GM23338 (cell line): ENCODE measurements at regions not wholly inside any gene's neighbourhood (a gene's known extent, or its start where the extent isn't known, plus 50 kb on each side); places are given as distances from the start of the nearest gene placed in this dataset.

Experiments
- CREB1 ChIP-seq: fragments of 250-450 bp; sonication (Bioruptor Pico); IDR thresholded peaks from 2 replicates; pipeline ENCODE4 v1.5.0; 2020; ENCODE audit warnings: low read depth, mild to moderate bottlenecking, moderate library complexity
- EZH2 ChIP-seq: fragments of 200-600 bp; sonication (generic); IDR thresholded peaks from one replicate; pipeline ENCODE4 v1.8.0; 2017; ENCODE audit warnings: antibody characterized with exemption, mild to moderate bottlenecking, low read depth; ENCODE audit not compliant: unreplicated experiment
- EZH2phosphoT487 ChIP-seq: fragments of 200-600 bp; sonication (generic); IDR thresholded peaks from one replicate; pipeline ENCODE4 v1.8.1; 2018; ENCODE audit warnings: antibody characterized with exemption; ENCODE audit not compliant: unreplicated experiment
- JUNB ChIP-seq: IDR thresholded peaks from one replicate; pipeline ENCODE4 v1.6.1; 2016; ENCODE audit warnings: antibody characterized with exemption; ENCODE audit not compliant: unreplicated experiment
- POLR2AphosphoS5 ChIP-seq: IDR thresholded peaks from 2 replicates; pipeline ENCODE4 v1.6.1; 2016; ENCODE audit warnings: antibody characterized with exemption, low read depth
- STAT1 ChIP-seq: IDR thresholded peaks from one replicate; pipeline ENCODE4 v1.6.1; 2016; ENCODE audit warnings: antibody characterized with exemption; ENCODE audit not compliant: unreplicated experiment
- TF ChIP-seq, protein P1 (sequence below): IDR thresholded peaks from one replicate; pipeline ENCODE4 v1.6.1; 2018; ENCODE audit warnings: antibody characterized with exemption; ENCODE audit not compliant: unreplicated experiment
- TF ChIP-seq, protein P2 (sequence below), 2 experiments: fragments of 200-600 bp in 1 of 2; sonication (generic) in 1 of 2; conservative IDR thresholded peaks; 2 replicates each; pipeline versions ENCODE4 v1.5.1 to v1.6.1; 2016 to 2017; ENCODE audit warnings: antibody characterized with exemption in 2 of 2, low read depth in 2 of 2, mild to moderate bottlenecking in 2 of 2, moderate library complexity in 1 of 2

DNA sequence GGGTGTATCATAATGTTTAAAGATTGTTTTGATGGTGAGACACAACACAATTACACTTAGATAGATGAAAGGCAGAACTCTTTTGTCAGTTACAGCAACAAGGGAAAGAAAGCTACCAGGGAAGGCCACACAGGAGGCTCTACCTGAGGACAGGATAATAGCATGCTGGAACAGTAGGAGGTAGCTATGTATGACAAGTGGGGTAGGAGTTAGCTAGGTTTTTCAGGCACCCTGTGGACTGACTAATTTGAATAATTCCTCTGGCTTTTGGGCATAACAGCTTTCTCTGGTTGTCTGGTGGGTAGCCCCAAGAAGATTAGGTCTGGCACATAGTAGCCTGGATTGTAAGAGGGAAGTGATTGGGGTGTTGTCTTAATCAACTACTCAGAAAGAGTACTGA is 475.4 kb upstream of the CHORDC1 start:
- TF ChIP-seq EZH2phosphoT487: no peak
- TF ChIP-seq, protein P1, sequence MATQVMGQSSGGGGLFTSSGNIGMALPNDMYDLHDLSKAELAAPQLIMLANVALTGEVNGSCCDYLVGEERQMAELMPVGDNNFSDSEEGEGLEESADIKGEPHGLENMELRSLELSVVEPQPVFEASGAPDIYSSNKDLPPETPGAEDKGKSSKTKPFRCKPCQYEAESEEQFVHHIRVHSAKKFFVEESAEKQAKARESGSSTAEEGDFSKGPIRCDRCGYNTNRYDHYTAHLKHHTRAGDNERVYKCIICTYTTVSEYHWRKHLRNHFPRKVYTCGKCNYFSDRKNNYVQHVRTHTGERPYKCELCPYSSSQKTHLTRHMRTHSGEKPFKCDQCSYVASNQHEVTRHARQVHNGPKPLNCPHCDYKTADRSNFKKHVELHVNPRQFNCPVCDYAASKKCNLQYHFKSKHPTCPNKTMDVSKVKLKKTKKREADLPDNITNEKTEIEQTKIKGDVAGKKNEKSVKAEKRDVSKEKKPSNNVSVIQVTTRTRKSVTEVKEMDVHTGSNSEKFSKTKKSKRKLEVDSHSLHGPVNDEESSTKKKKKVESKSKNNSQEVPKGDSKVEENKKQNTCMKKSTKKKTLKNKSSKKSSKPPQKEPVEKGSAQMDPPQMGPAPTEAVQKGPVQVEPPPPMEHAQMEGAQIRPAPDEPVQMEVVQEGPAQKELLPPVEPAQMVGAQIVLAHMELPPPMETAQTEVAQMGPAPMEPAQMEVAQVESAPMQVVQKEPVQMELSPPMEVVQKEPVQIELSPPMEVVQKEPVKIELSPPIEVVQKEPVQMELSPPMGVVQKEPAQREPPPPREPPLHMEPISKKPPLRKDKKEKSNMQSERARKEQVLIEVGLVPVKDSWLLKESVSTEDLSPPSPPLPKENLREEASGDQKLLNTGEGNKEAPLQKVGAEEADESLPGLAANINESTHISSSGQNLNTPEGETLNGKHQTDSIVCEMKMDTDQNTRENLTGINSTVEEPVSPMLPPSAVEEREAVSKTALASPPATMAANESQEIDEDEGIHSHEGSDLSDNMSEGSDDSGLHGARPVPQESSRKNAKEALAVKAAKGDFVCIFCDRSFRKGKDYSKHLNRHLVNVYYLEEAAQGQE: no peak
- TF ChIP-seq, protein P2, sequence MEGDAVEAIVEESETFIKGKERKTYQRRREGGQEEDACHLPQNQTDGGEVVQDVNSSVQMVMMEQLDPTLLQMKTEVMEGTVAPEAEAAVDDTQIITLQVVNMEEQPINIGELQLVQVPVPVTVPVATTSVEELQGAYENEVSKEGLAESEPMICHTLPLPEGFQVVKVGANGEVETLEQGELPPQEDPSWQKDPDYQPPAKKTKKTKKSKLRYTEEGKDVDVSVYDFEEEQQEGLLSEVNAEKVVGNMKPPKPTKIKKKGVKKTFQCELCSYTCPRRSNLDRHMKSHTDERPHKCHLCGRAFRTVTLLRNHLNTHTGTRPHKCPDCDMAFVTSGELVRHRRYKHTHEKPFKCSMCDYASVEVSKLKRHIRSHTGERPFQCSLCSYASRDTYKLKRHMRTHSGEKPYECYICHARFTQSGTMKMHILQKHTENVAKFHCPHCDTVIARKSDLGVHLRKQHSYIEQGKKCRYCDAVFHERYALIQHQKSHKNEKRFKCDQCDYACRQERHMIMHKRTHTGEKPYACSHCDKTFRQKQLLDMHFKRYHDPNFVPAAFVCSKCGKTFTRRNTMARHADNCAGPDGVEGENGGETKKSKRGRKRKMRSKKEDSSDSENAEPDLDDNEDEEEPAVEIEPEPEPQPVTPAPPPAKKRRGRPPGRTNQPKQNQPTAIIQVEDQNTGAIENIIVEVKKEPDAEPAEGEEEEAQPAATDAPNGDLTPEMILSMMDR (conservative IDR thresholded peaks at IDR 0.05; ENCODE audit: low read depth in 2 of 2): no peak
- TF ChIP-seq JUNB: no peak
- no peak for TF ChIP-seq POLR2AphosphoS5
- TF ChIP-seq CREB1 (CRISPR knock-in tag): no peak
- TF ChIP-seq EZH2: no peak
- no peak for TF ChIP-seq STAT1
